BLaER1 treated with 17β-estradiol and CSF1 and Interleukin-3, amounts not matched to agents 10 nM and 100 nM (cell line): ENCODE measurements at regions not wholly inside any gene's neighbourhood (a gene's known extent, or its start where the extent isn't known, plus 50 kb on each side); places are given as distances from the start of the nearest gene placed in this dataset.
"Not testable (repeated sequence)": the region's sequence is repeated elsewhere in the genome, so short reads cannot be mapped to it uniquely, and the experiment has no call there.

ENCODE experiments used
- H3K27ac ChIP-seq, 11 experiments: shearing (Covaris generic); formaldehyde crosslinking; 2 replicates each; pipeline ENCODE4 v1.8.1; 2022
- H3K27me3 ChIP-seq, 11 experiments: shearing (Covaris generic); formaldehyde crosslinking; 2 replicates each; pipeline ENCODE4 v1.8.1; 2022
- H3K36me3 ChIP-seq, 11 experiments: shearing (Covaris generic); formaldehyde crosslinking; 2 replicates each; pipeline ENCODE4 v1.8.1; 2022
- H3K4me1 ChIP-seq, 10 experiments: shearing (Covaris generic); formaldehyde crosslinking; 2 replicates each; pipeline ENCODE4 v1.8.1; 2022
- H3K4me2 ChIP-seq, 11 experiments: shearing (Covaris generic); formaldehyde crosslinking; 2 replicates each; pipeline ENCODE4 v1.8.1; 2022
- H3K4me3 ChIP-seq, 10 experiments: shearing (Covaris generic); formaldehyde crosslinking; 2 replicates each; pipeline ENCODE4 v1.8.1; 2022
- H3K9ac ChIP-seq, 11 experiments: shearing (Covaris generic); formaldehyde crosslinking; 2 replicates each; pipeline ENCODE4 v1.8.1; 2022
- H3K9me3 ChIP-seq, 11 experiments: shearing (Covaris generic); formaldehyde crosslinking; replicated peaks in 1 of 11; 2 replicates each; pipeline ENCODE4 v1.8.1; 2022
- H4K20me1 ChIP-seq, 11 experiments: shearing (Covaris generic); formaldehyde crosslinking; 2 replicates each; pipeline ENCODE4 v1.8.1; 2022
- Cebpa-rat ChIP-seq, 11 experiments: shearing (Covaris generic); IDR thresholded peaks; 2 replicates each; pipeline ENCODE4 v1.8.1; 2022

- Histone ChIP-seq H3K4me3 (no peak overlapping the region), H4K20me1 (no peaks in the 10 kb centered on the region), H3K4me1 (no peaks in the 10 kb centered on the region), H3K27me3 (no peaks in the 10 kb centered on the region), H3K9me3 (peaks cover 14 to 43% (median 26%) of the 10 kb centered on the region in 11 experiments), H3K27ac (no peak overlapping the region), H3K4me2 (no peak overlapping the region), H3K9ac (no peak overlapping the region), H3K36me3 (no peaks in the 10 kb centered on the region)
- TF ChIP-seq Cebpa-rat (IDR thresholded peaks at IDR 0.05): no peak
Observed at GRCh38 chr2:33694904-33695303, 95.8 kb upstream of the FAM98A start.

- H3K4me1 ChIP-seq, H3K4me3 ChIP-seq, H3K36me3 ChIP-seq, H3K9ac ChIP-seq, H3K27me3 ChIP-seq, H3K4me2 ChIP-seq, H4K20me1 ChIP-seq, H3K27ac ChIP-seq: not testable (repeated sequence)
- H3K9me3 ChIP-seq: peaks cover 31 to 62% (median 43%) of the 10 kb centered on the region in 11 experiments
Observed at GRCh38 chr2:33690686-33691085, 91.6 kb upstream of the FAM98A start.

DNA sequence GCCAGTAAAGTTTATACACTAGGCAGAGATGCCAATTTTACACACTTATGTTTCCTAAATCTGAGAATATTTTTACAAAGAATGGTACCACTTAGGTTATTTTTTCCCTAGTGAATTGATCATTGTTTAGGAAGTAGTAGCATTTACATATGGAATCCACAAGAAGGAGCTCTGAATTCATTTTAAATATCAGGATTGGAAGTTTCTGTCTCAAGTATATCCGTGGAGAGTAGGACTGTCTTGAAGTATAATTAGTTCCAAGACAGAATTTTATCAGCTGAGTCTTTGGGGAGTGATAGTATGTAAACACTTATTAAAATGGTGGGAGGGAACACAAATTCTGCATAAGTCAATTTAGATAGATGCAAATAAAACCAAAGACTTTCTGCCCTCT is 82.3 kb upstream of the FAM98A start:
- Histone ChIP-seq H3K9me3 (peaks cover 5 to 8% (median 6%) of the 10 kb centered on the region in 11 experiments; a peak in 12 of 22 replicates), H3K4me1 (no peaks in the 10 kb centered on the region), H3K27me3 (no peaks in the 10 kb centered on the region), H3K27ac (no peak overlapping the region), H3K4me3 (no peak overlapping the region), H3K36me3 (no peaks in the 10 kb centered on the region), H3K4me2 (no peak overlapping the region), H3K9ac (no peak overlapping the region), H4K20me1 (no peaks in the 10 kb centered on the region)
- TF ChIP-seq Cebpa-rat (IDR thresholded peaks at IDR 0.05): no peak

- peaks cover 5 to 8% (median 6%) of the 10 kb centered on the region in 11 experiments; a peak in 12 of 22 replicates for H3K9me3 ChIP-seq
- H3K27ac ChIP-seq: no peak overlapping the region
- no peaks in the 10 kb centered on the region for H4K20me1 ChIP-seq
- no peak overlapping the region for H3K9ac ChIP-seq
- H3K36me3 ChIP-seq: no peaks in the 10 kb centered on the region
- no peak overlapping the region for H3K4me2 ChIP-seq
- H3K27me3 ChIP-seq: no peaks in the 10 kb centered on the region
- TF ChIP-seq Cebpa-rat (IDR thresholded peaks at IDR 0.05): no peak
- H3K4me3 ChIP-seq: no peak overlapping the region
- no peaks in the 10 kb centered on the region for H3K4me1 ChIP-seq
Observed at GRCh38 chr2:33680644-33681363, 81.7 kb upstream of the FAM98A start.

DNA sequence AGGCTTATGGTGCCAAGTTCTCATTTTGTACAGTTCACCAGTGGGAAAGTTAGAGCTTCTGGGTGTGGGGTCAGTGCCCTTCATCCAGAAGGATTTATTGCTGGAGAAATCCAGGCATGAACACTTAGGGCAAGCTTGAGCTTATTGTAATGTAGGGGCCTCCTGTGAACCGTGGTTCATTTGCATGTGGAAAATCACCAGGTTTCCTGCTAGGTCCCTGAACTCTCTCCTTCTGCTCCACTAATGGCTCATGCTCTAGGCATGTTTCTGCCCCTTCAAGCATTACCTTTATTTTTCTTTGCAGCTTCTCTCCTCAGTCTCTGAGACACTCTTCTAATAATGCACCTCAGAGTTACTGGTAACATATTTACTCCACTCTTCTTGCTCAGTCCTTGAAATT is 79.3 kb upstream of the FAM98A start:
- H3K27me3 ChIP-seq: no peaks in the 10 kb centered on the region
- no peaks in the 10 kb centered on the region for H4K20me1 ChIP-seq
- H3K4me1 ChIP-seq: no peaks in the 10 kb centered on the region
- no peaks in the 10 kb centered on the region for H3K9me3 ChIP-seq
- TF ChIP-seq Cebpa-rat (IDR thresholded peaks at IDR 0.05): no peak
- H3K36me3 ChIP-seq: no peaks in the 10 kb centered on the region
- H3K27ac ChIP-seq: no peak overlapping the region
- no peak overlapping the region for H3K4me2 ChIP-seq
- H3K9ac ChIP-seq: no peak overlapping the region
- H3K4me3 ChIP-seq: no peak overlapping the region

DNA sequence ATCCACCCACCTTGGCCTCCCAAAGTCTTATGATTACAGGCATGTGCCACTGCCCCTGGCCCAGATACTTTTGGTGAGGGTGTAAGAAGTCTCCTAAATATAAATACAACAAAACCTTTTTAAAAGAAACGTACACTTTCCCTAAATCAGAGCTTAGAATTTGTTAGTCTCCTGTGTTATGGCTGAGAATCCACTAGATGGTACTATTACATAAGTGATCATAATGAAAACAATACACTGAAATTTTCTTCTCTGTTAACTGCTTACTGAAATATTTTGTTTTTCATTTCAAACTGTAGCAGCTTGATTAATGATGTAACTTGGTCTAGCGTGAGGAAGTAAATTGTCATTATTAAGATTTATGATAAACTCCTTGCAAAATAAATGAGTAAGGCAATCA is 74.8 kb upstream of the FAM98A start:
- Histone ChIP-seq H3K27me3 (no peaks in the 10 kb centered on the region), H3K4me1 (no peaks in the 10 kb centered on the region), H3K9ac (no peak overlapping the region), H3K27ac (no peak overlapping the region), H4K20me1 (no peaks in the 10 kb centered on the region), H3K36me3 (no peaks in the 10 kb centered on the region), H3K4me3 (no peak overlapping the region), H3K4me2 (no peak overlapping the region), H3K9me3 (no peaks in the 10 kb centered on the region)
- TF ChIP-seq Cebpa-rat (IDR thresholded peaks at IDR 0.05): no peak

DNA sequence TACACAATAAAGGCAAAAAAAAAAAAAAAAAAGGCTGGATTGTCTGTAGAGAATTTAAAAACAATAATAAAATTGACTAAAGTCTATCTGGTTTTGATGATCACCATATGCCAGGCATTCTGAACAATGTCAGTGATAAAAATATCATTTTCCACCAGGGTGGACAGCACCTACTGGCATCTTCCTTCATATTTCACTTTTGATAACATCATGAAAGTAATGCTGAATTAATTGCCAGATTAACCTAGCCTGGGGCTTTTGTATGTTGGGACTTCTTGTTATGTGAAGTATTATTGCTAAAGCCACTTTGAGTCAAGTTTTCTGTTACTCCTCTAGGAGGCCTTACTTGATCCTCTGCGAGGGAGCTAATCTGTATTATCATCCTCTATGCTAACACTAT is 73.8 kb upstream of the FAM98A start:
- no peak overlapping the region for H3K4me3 ChIP-seq
- no peak overlapping the region for H3K9ac ChIP-seq
- H3K36me3 ChIP-seq: no peaks in the 10 kb centered on the region
- no peaks in the 10 kb centered on the region for H3K9me3 ChIP-seq
- H3K4me2 ChIP-seq: no peak overlapping the region
- no peaks in the 10 kb centered on the region for H3K27me3 ChIP-seq
- no peak for TF ChIP-seq Cebpa-rat (IDR thresholded peaks at IDR 0.05)
- no peaks in the 10 kb centered on the region for H3K4me1 ChIP-seq
- no peaks in the 10 kb centered on the region for H4K20me1 ChIP-seq
- no peak overlapping the region for H3K27ac ChIP-seq

DNA sequence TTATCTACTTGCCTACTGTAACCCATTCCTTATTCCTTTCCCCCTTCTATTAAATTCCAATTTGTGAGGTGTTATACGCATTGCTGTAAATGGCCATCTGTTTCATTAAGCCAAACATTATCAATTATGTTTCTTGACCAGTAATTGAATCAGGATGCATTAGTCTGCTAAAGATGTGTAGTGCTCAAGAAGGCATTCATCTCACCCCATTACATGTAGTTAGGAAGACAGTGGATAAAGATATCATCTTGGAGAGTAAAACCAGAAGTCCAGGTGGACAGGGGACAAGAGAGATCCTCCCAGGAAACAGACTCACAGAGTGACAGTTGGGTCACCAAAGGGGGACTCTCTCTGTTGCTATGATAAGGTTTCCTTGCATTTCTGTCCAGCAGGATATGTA is 73.3 kb upstream of the FAM98A start:
- Histone ChIP-seq H3K4me3 (no peak overlapping the region), H3K9ac (no peak overlapping the region), H3K27me3 (no peaks in the 10 kb centered on the region), H3K27ac (no peak overlapping the region), H3K4me1 (no peaks in the 10 kb centered on the region), H3K4me2 (no peak overlapping the region), H3K36me3 (no peaks in the 10 kb centered on the region), H3K9me3 (no peaks in the 10 kb centered on the region), H4K20me1 (no peaks in the 10 kb centered on the region)
- TF ChIP-seq Cebpa-rat (IDR thresholded peaks at IDR 0.05): no peak

DNA sequence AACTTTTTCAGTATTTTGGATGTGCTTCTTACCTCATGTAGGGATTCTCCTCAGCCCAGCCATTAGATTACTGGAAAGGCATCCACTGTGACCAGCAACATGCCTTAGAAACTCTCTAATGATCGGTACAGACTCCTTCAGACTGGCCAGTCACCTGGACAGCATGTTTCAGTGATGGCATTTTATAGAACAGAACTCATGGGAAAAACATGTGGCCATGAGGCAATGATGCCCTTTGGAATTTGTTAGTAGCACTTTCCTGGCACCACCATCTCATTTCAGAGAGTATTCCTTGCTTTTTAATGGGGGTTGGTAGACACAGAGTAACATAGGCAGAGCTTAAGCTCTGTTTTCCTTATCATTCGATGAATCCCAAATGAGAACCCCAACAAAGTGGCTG is 72.1 kb upstream of the FAM98A start:
- Histone ChIP-seq H3K9me3 (peaks cover 0 to 9% (median 5%) of the 10 kb centered on the region in 11 experiments; a peak in 11 of 22 replicates), H3K36me3 (no peaks in the 10 kb centered on the region), H3K4me2 (no peak overlapping the region), H3K27ac (no peak overlapping the region), H3K9ac (no peak overlapping the region), H4K20me1 (no peaks in the 10 kb centered on the region), H3K27me3 (no peaks in the 10 kb centered on the region), H3K4me1 (no peaks in the 10 kb centered on the region), H3K4me3 (no peak overlapping the region)
- no peak for TF ChIP-seq Cebpa-rat (IDR thresholded peaks at IDR 0.05)

DNA sequence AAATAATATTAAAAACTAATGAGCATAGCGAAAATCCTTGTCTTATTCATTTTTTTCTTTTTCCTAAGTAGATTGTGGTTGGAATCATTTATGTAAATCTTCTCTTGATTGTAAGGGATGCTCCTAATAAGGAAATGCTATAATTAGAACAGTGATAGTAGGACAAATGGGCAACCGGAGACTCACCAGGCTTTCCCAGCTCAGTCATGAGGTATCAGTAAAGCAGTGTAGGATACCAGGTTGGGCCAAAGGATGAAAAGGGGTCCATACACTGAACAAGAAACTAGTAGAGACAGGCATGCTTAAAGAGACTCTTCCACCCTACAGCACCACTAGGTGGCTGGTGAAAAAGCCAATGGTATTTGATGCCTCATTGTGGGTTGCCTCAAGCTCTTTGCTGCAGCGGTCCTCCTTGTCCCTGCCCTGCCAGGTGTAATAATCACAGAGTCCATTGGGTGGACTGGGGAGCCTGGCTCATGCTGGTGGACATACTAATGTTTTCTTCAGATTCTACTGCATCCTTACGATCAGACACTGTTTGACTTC is 71.4 kb upstream of the FAM98A start:
- H3K4me2 ChIP-seq: no peak overlapping the region
- H3K27me3 ChIP-seq: no peaks in the 10 kb centered on the region
- H3K9ac ChIP-seq: no peak overlapping the region
- no peak for TF ChIP-seq Cebpa-rat (IDR thresholded peaks at IDR 0.05)
- H3K27ac ChIP-seq: no peak overlapping the region
- no peak overlapping the region for H3K4me3 ChIP-seq
- H4K20me1 ChIP-seq: no peaks in the 10 kb centered on the region
- H3K9me3 ChIP-seq: peaks cover 5 to 16% (median 12%) of the 10 kb centered on the region in 11 experiments
- H3K4me1 ChIP-seq: no peaks in the 10 kb centered on the region
- H3K36me3 ChIP-seq: no peaks in the 10 kb centered on the region
